GOT3 (cell line): ENCODE measurements at regions not wholly inside any gene's neighbourhood (a gene's known extent, or its start where the extent isn't known, plus 50 kb on each side); places are given as distances from the start of the nearest gene placed in this dataset.
"Not testable (repeated sequence)": the region's sequence is repeated elsewhere in the genome, so short reads cannot be mapped to it uniquely, and the experiment has no call there.

ENCODE experiments used
- DNase-seq: peaks from one replicate; lab custom pipeline; 2025; ENCODE audit warnings: mixed read lengths; lab: John Stamatoyannopoulos, UW

GRCh38 chr6:160804639-160805038 is 102.6 kb downstream of the PLG start:
- DNase-seq, result no peak

- no peak for DNase-seq
Measured at GRCh38 chr6:160808263-160808662, 106.2 kb downstream of the PLG start.

- no peak for DNase-seq
Measured at GRCh38 chr6:160810238-160810637, 108.2 kb downstream of the PLG start.

GRCh38 chr6:160812097-160812496 is 110.1 kb downstream of the PLG start:
- DNase-seq, result no peak

- no peak for DNase-seq
Measured at GRCh38 chr6:160818934-160819333, 116.9 kb downstream of the PLG start.

GRCh38 chr6:160820661-160821060 is 118.6 kb downstream of the PLG start:
- DNase-seq, result not testable (repeated sequence)

GRCh38 chr6:160831739-160832138 is 129.7 kb downstream of the PLG start:
- DNase-seq, result no peak

GRCh38 chr6:160832422-160832821 is 130.4 kb downstream of the PLG start:
- DNase-seq, result no peak

GRCh38 chr6:160837146-160837545 is 135.1 kb downstream of the PLG start:
- DNase-seq, result no peak

GRCh38 chr6:160851031-160851430 is 140.5 kb upstream of the MAP3K4 start:
- no peak for DNase-seq

- DNase-seq, result no peak
Measured at GRCh38 chr6:160853946-160854345, 137.6 kb upstream of the MAP3K4 start.

- no peak for DNase-seq
Measured at GRCh38 chr6:160858886-160859285, 132.7 kb upstream of the MAP3K4 start.

GRCh38 chr6:160859822-160860221 is 131.7 kb upstream of the MAP3K4 start:
- DNase-seq, result no peak

- DNase-seq, result no peak
Measured at GRCh38 chr6:160861824-160862223, 129.7 kb upstream of the MAP3K4 start.

GRCh38 chr6:160863782-160864181 is 127.8 kb upstream of the MAP3K4 start:
- no peak for DNase-seq

- DNase-seq, result no peak
Measured at GRCh38 chr6:160871320-160871719, 120.2 kb upstream of the MAP3K4 start.

- no peak for DNase-seq
Measured at GRCh38 chr6:160881148-160881808, 110.3 kb upstream of the MAP3K4 start.

GRCh38 chr6:160882006-160882405 is 109.6 kb upstream of the MAP3K4 start:
- DNase-seq, result no peak

GRCh38 chr6:160882791-160883279 is 108.7 kb upstream of the MAP3K4 start:
- no peak for DNase-seq

- no peak for DNase-seq
Measured at GRCh38 chr6:160883560-160883959, 108.0 kb upstream of the MAP3K4 start.

- DNase-seq, result no peak
Measured at GRCh38 chr6:160883999-160884398, 107.6 kb upstream of the MAP3K4 start.

- DNase-seq, result not testable (repeated sequence)
Measured at GRCh38 chr6:160889148-160889547, 102.4 kb upstream of the MAP3K4 start.

- DNase-seq, result no peak
Measured at GRCh38 chr6:160891690-160892089, 99.9 kb upstream of the MAP3K4 start.

- no peak for DNase-seq
Measured at GRCh38 chr6:160895562-160895961, 96.0 kb upstream of the MAP3K4 start.
